Upper lobe of right lung (tissue), 1 donor: ENCODE measurements at regions not wholly inside any gene's neighbourhood (a gene's known extent, or its start where the extent isn't known, plus 50 kb on each side); places are given as distances from the start of the nearest gene placed in this dataset.

ENCODE experiments used
- ATAC-seq: fragments of 200-7000 bp; cut with Tn5 transposase; one replicate; pipeline ENCODE4 v1.9.1; 2020; ENCODE audit warnings: mild to moderate bottlenecking, moderate library complexity
- DNase-seq: peaks from one replicate; pipeline ENCODE4 v3.0.0-alpha.2; 2020
- H3K27ac ChIP-seq: fragments of 200-600 bp; one replicate; pipeline ENCODE4 v1.8.0; 2022
- H3K27me3 ChIP-seq: fragments of 200-600 bp; one replicate; pipeline ENCODE4 v1.8.0; 2022; ENCODE audit warnings: mild to moderate bottlenecking
- H3K36me3 ChIP-seq: fragments of 200-600 bp; one replicate; pipeline ENCODE4 v1.8.0; 2022
- H3K4me1 ChIP-seq: fragments of 200-600 bp; one replicate; pipeline ENCODE4 v1.8.0; 2022
- H3K4me3 ChIP-seq: fragments of 200-600 bp; one replicate; pipeline ENCODE4 v1.8.0; 2022; ENCODE audit warnings: mild to moderate bottlenecking
- H3K9me3 ChIP-seq: fragments of 200-600 bp; one replicate; pipeline ENCODE4 v1.8.0; 2022
- intact Hi-C: fragments of 100-400 bp; cut with DNase I; formaldehyde crosslinking; loops from one replicate; pipeline ENCODE4 v1.11.0; 2022
- TF ChIP-seq, protein P1 (sequence below): fragments of 200-600 bp; IDR thresholded peaks from one replicate; pipeline ENCODE4 v1.8.0; 2022; ENCODE audit warnings: antibody characterized with exemption
- donor health status: DM: no; HTN: yes; CAD: no; lungs with severe emphysema.

DNA sequence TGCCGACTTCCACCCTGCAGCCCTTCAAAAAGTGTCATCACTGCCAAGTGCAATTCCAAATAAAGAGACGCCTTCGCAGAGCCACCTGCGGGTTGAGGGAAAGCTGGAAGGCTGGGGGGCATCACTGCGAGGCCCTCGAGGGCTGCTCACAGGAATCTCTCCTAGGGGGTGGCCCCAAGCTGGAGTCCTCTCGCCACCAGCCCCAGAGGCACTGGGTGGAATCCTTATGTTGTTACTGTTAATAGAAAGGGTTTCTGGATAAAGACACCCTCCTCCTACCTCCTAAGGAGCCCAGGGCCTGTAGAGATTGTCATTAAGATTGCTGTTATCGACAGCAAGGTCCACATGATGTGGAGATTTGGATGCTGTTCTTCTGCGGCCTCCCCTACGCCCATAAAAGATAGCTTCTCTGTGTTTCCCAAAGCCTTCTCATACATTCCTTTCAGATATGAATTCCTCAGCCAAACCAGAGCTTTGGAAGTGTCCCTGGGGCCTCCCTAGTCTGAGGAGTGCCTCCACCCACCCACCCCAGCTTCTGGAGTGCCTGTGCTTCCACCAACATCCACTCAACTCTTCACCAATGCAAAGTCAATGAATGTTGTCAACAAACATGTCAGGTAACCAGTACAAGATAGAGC, 512.7 kb downstream of the SHQ1 start:
- no peak for ATAC-seq
- Histone ChIP-seq H3K27ac (no peak overlapping the region), H3K4me1 (peaks cover 9% of the 10 kb centered on the region), H3K36me3 (no peaks in the 10 kb centered on the region), H3K4me3 (no peak overlapping the region), H3K27me3 (no peaks in the 10 kb centered on the region), H3K9me3 (no peaks in the 10 kb centered on the region)
- intact Hi-C loops, result no loop called here
- no peak for DNase-seq
- TF ChIP-seq, protein P1, sequence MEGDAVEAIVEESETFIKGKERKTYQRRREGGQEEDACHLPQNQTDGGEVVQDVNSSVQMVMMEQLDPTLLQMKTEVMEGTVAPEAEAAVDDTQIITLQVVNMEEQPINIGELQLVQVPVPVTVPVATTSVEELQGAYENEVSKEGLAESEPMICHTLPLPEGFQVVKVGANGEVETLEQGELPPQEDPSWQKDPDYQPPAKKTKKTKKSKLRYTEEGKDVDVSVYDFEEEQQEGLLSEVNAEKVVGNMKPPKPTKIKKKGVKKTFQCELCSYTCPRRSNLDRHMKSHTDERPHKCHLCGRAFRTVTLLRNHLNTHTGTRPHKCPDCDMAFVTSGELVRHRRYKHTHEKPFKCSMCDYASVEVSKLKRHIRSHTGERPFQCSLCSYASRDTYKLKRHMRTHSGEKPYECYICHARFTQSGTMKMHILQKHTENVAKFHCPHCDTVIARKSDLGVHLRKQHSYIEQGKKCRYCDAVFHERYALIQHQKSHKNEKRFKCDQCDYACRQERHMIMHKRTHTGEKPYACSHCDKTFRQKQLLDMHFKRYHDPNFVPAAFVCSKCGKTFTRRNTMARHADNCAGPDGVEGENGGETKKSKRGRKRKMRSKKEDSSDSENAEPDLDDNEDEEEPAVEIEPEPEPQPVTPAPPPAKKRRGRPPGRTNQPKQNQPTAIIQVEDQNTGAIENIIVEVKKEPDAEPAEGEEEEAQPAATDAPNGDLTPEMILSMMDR, result no peak

DNA sequence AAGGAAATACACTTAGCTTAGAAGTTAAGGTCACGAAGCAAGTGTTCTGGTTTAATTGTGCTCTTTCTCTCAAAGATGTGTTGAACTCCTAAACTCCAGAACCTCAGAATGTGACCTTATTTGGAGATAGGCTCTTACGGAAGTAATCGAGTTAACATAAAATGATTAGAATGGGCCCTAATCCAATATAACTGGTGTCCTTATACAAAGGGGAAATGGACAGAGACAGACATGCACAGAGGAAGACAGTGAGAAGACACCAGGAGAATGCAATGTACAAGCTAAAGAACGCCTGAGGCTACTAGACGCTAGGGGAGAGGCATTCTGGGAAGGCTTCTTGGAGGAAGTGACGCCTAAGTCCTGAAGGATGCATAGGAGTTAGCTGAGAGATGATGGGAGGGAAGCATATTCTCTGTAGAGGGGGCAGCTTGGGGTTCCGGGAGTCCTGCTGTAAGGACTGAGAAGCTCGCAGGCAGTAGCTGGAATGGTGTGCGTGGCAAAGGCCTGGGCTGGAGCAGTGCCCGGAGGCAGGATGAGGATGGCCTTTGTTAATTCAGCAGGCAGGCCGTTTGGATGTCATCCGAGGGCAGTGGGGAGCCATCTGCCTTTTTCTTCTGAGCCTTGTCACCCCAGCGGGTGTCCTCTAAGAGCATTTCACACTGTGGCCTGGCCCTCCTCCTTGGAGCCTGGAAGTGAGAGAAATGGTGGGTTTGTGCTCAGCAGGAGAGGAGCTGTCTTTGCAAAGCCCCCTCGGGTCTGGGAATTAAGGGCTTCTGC, 513.4 kb downstream of the SHQ1 start:
- Histone ChIP-seq H3K27ac (no peak overlapping the region), H3K9me3 (no peaks in the 10 kb centered on the region), H3K27me3 (no peaks in the 10 kb centered on the region), H3K4me1 (peaks cover 9% of the 10 kb centered on the region), H3K36me3 (no peaks in the 10 kb centered on the region), H3K4me3 (no peak overlapping the region)
- ATAC-seq (no peak), DNase-seq (no peak)
- intact Hi-C loops, result no loop called here
- TF ChIP-seq, protein P1, result no peak

DNA sequence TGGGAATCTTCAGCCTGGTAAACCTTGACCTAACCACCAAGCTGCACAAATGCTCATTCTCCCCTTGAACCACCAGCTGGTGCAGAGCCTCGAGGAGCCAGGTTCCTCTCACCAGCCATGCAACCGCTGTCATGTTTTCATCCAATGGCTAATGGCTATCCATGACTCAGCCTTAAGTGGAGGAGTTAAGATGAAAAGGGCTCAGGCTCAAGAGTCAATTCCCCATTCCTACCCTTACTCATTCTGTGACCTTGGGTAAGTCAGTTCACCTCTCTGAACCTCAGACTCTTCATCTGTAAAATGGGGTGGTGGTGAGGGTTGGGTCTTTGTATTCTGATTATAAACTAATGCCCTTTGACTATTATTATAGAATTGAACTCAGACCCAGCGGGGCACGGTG, 515.6 kb downstream of the SHQ1 start:
- intact Hi-C loops, result no loop called here
- DNase-seq (no peak), ATAC-seq (no peak)
- Histone ChIP-seq H3K9me3 (no peaks in the 10 kb centered on the region), H3K27ac (no peak overlapping the region), H3K4me1 (peaks cover 9% of the 10 kb centered on the region), H3K4me3 (no peak overlapping the region), H3K36me3 (no peaks in the 10 kb centered on the region), H3K27me3 (no peaks in the 10 kb centered on the region)
- TF ChIP-seq, protein P1, result no peak

DNA sequence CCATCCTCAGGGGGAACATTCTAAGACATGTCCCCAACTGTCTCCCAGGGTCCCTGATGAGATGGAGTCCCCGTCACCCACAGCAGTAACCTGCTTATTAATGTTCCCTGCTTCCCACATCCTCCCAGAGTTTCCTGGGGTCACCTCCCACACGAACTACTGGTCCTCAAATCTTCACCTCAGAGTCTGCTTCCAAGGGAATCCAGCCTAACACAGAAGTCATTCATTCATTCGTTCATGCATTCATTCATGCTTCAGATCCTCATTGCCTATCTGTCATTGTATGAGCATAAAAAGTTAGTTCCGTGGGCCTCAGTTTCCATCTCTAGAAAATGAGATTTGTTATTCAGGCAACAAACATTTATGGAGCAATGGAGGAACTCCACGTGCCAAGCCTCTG, 516.2 kb downstream of the SHQ1 start:
- intact Hi-C loops, result no loop called here
- no peaks in the 10 kb centered on the region for H3K36me3 ChIP-seq
- H3K4me3 ChIP-seq, result no peak overlapping the region
- ATAC-seq (no peak), DNase-seq (no peak)
- H3K9me3 ChIP-seq, result no peaks in the 10 kb centered on the region
- no peaks in the 10 kb centered on the region for H3K27me3 ChIP-seq
- TF ChIP-seq, protein P1, result no peak
- H3K4me1 ChIP-seq, result peaks cover 9% of the 10 kb centered on the region
- H3K27ac ChIP-seq, result no peak overlapping the region

DNA sequence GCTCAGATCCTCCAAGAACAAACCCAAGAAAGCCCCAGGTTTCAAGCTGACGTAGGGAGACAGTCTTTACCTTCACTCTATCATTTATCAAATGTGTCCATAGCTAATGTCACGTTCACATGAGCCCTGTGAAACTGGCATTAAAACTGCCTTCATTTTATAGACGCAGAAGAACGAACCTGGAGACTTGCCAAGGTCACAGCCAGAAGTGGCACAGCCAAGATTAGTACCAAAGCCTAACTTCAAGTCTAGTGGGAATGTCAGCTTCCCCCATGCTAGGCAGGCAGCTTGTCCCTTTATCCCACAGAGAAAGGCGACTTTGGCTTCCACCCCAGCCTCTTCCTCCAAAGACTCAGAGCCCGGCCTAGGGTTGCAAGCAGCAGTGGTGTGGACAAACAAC, 517.2 kb downstream of the SHQ1 start:
- no peak overlapping the region for H3K27ac ChIP-seq
- peaks cover under 1% of the 10 kb centered on the region for H3K4me1 ChIP-seq
- H3K4me3 ChIP-seq, result no peak overlapping the region
- DNase-seq (no peak), ATAC-seq (no peak)
- TF ChIP-seq, protein P1, result no peak
- H3K9me3 ChIP-seq, result no peaks in the 10 kb centered on the region
- H3K27me3 ChIP-seq, result no peaks in the 10 kb centered on the region
- H3K36me3 ChIP-seq, result no peaks in the 10 kb centered on the region
- intact Hi-C loops, result no loop called here
